ENCODE measurements at regions not wholly inside any gene's neighbourhood (a gene's known extent, or its start where the extent isn't known, plus 50 kb on each side); places are given as distances from the start of the nearest gene placed in this dataset.

GRCh38 chr3:70806556-70806955, 494.1 kb upstream of the MDFIC2 start:
- ATAC-seq: no peak
- intact Hi-C loops (cut with DNase I, micrococcal nuclease): no loop called here

GRCh38 chr3:70806021-70806420, 493.6 kb upstream of the MDFIC2 start:
- ATAC-seq (no peak), DNase-seq (no peak)
- intact Hi-C loops (cut with DNase I, micrococcal nuclease): no loop called here

More at GRCh38 chr3:70806556-70806955, 494.1 kb upstream of the MDFIC2 start:
- DNase-seq: no peak

- no peak for DNase-seq
- no peak for ATAC-seq
- intact Hi-C loops (cut with DNase I, micrococcal nuclease): no loop called here
These were observed 492.8 kb upstream of the MDFIC2 start for GRCh38 chr3:70805061-70805889.

GRCh38 chr3:70803891-70804290, 491.5 kb upstream of the MDFIC2 start:
- DNase-seq (no peak), ATAC-seq (no peak)
- intact Hi-C loops (cut with DNase I, micrococcal nuclease): no loop called here

GRCh38 chr3:70803319-70803718, 490.9 kb upstream of the MDFIC2 start:
- intact Hi-C loops (cut with DNase I, micrococcal nuclease): no loop called here
- ATAC-seq (no peak), DNase-seq (no peak)

- intact Hi-C loops (cut with DNase I, micrococcal nuclease): no loop called here
- DNase-seq (no peak), ATAC-seq (no peak)
These were observed 488.5 kb upstream of the MDFIC2 start for GRCh38 chr3:70800951-70801350.

- intact Hi-C loops (cut with DNase I, micrococcal nuclease): no loop called here
- ATAC-seq: no peak
- no peak for DNase-seq
These were observed 477.4 kb upstream of the MDFIC2 start for GRCh38 chr3:70789878-70790277.

- DNase-seq: no peak
- ATAC-seq: no peak
- intact Hi-C loops (cut with DNase I, micrococcal nuclease): no loop called here
These were observed 468.4 kb upstream of the MDFIC2 start for GRCh38 chr3:70780790-70781189.

GRCh38 chr3:70779296-70779695, 466.9 kb upstream of the MDFIC2 start:
- DNase-seq: no peak
- intact Hi-C loops (cut with DNase I, micrococcal nuclease): no loop called here
- ATAC-seq: no peak

- DNase-seq (no peak), ATAC-seq (no peak)
- intact Hi-C loops (cut with DNase I, micrococcal nuclease): no loop called here
These were observed 463.6 kb upstream of the MDFIC2 start for GRCh38 chr3:70776081-70776480.

- intact Hi-C loops (cut with DNase I, micrococcal nuclease): no loop called here
These were observed 462.8 kb upstream of the MDFIC2 start for GRCh38 chr3:70775257-70775656.

GRCh38 chr3:70774641-70775040, 462.2 kb upstream of the MDFIC2 start:
- intact Hi-C loops (cut with DNase I, micrococcal nuclease): no loop called here
- ATAC-seq: no peak
- DNase-seq: no peak

More at GRCh38 chr3:70775257-70775656, 462.8 kb upstream of the MDFIC2 start:
- DNase-seq: no peak
- no peak for ATAC-seq

- intact Hi-C loops (cut with DNase I, micrococcal nuclease): no loop called here
- ATAC-seq (no peak), DNase-seq (no peak)
These were observed 459.1 kb upstream of the MDFIC2 start for GRCh38 chr3:70771426-70772147.

- ATAC-seq (no peak), DNase-seq (no peak)
- intact Hi-C loops (cut with DNase I, micrococcal nuclease): no loop called here
These were observed 458.2 kb upstream of the MDFIC2 start for GRCh38 chr3:70770650-70771049.

- intact Hi-C loops (cut with DNase I, micrococcal nuclease): no loop called here
- DNase-seq: no peak
- no peak for ATAC-seq
These were observed 453.9 kb upstream of the MDFIC2 start for GRCh38 chr3:70766301-70766700.

GRCh38 chr3:70763894-70764293, 451.5 kb upstream of the MDFIC2 start:
- no peak for DNase-seq
- ATAC-seq: no peak
- intact Hi-C loops (cut with DNase I, micrococcal nuclease): no loop called here

- ATAC-seq (no peak), DNase-seq (no peak)
- intact Hi-C loops (cut with DNase I, micrococcal nuclease): no loop called here
These were observed 445.2 kb upstream of the MDFIC2 start for GRCh38 chr3:70757658-70758057.

- intact Hi-C loops (cut with DNase I, micrococcal nuclease): no loop called here
These were observed 443.1 kb upstream of the MDFIC2 start for GRCh38 chr3:70755526-70755925.

GRCh38 chr3:70754314-70754713, 441.9 kb upstream of the MDFIC2 start:
- DNase-seq: no peak
- no peak for ATAC-seq
- intact Hi-C loops (cut with DNase I, micrococcal nuclease): no loop called here

More at GRCh38 chr3:70755526-70755925, 443.1 kb upstream of the MDFIC2 start:
- DNase-seq (no peak), ATAC-seq (no peak)

- intact Hi-C loops (cut with DNase I, micrococcal nuclease): no loop called here
- ATAC-seq (no peak), DNase-seq (no peak)
These were observed 441.1 kb upstream of the MDFIC2 start for GRCh38 chr3:70753572-70753971.
